ENCODE measurements at regions not wholly inside any gene's neighbourhood (a gene's known extent, or its start where the extent isn't known, plus 50 kb on each side); places are given as distances from the start of the nearest gene placed in this dataset.

DNA sequence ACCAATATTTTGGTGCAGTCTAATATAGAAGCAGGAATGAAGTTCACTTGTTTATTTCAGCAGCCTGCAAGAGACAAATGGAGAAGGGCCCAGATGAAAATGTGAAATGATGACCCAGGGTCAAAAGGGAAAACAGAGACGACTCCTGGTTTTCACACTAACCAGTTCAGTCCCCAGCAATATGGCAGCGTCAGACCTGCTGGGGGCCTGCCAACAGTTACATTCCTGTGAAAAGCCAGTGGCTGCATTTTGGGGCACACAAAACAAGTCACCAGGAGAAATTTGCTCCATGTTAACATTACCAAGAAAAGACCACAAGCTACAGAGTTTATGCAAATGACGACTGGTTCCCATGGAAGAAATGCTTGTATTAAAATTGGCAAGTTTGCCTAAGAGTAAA lies 80.2 kb downstream of the CCDC34 start:
- DNase-seq (ENCODE audit: extremely low read depth in 1 of 4, low spot score in 3 of 4) (peak in 2 of 4 experiments; percentile 17 to 21), ATAC-seq (peak; percentile 65), FAIRE-seq (peak; percentile 61)
- H3K36me3 ChIP-seq (ENCODE audit: control insufficient read depth, insufficient read depth, low read length) = no peaks in the 10 kb centered on the region
- no peaks in the 10 kb centered on the region for H3K9me1 ChIP-seq (ENCODE audit: control insufficient read depth, insufficient read depth, low read length)
- BruUV-seq (replicated peaks) = no TSS peak
- no peaks in the 10 kb centered on the region for H3K27me3 ChIP-seq (ENCODE audit: control insufficient read depth in 2 of 2, insufficient read depth in 2 of 2, low read length in 2 of 2)
- H2AFZ ChIP-seq (ENCODE audit: low read depth, low read length) = peak overlapping the region; percentile 74
- no peak overlapping the region for H3K27ac ChIP-seq (ENCODE audit: extremely low read depth, low read depth, low read length)
- in situ Hi-C loops (cut with MboI) (no loop called here), intact Hi-C loops (cut with micrococcal nuclease) (no loop called here)
- ChIA-PET POLR2A (interaction anchor here (0.7 to 1.1 kb wide), 4 partner anchors 9 to 124 kb away, joined by 3 to 5 read pairs (median 3); no protein-coding TSS in a partner anchor), CTCF (ENCODE audit: low intra/inter-chr PET ratio) (no interaction called here)
- TF ChIP-seq NFIC (IDR thresholded peaks at IDR 0.05) (peak; percentile 46), MCM5 (IDR thresholded peaks at IDR 0.05; ENCODE audit: low read depth) (no peak)
- no peak overlapping the region for H3K9ac ChIP-seq (ENCODE audit: insufficient read depth in 1 of 2, low read depth in 2 of 2, low read length in 2 of 2)
- no peak overlapping the region for H3K4me3 ChIP-seq
- H4K20me1 ChIP-seq (replicated peaks; ENCODE audit: control insufficient read depth, insufficient read depth, low read length) = no peaks in the 10 kb centered on the region
- H3K4me2 ChIP-seq (ENCODE audit: insufficient read depth, low read length) = no peak overlapping the region
- WGBS (ENCODE audit: insufficient coverage, low coverage, missing lambda C conversion rate) = 8% methylated on average over 3 of the region's 3 CpGs
- H3K9me3 ChIP-seq (replicated peaks; ENCODE audit: control insufficient read depth, insufficient read depth, low read depth, low read length) = no peaks in the 10 kb centered on the region
- H3K4me1 ChIP-seq (replicated peaks in 1 of 2; ENCODE audit: control insufficient read depth in 2 of 2, insufficient read depth in 2 of 2, low read length in 2 of 2) = no peaks in the 10 kb centered on the region; a peak in 2 of 5 replicates
- no peaks in the 10 kb centered on the region for H3K79me2 ChIP-seq (ENCODE audit: control insufficient read depth, insufficient read depth, low read length)

GRCh38 chr11:27281740-27282590 lies 81.0 kb downstream of the CCDC34 start:
- in situ Hi-C loops (cut with MboI) (no loop called here), intact Hi-C loops (cut with micrococcal nuclease) (no loop called here)
- Histone ChIP-seq H3K9ac (ENCODE audit: insufficient read depth in 1 of 2, low read depth in 2 of 2, low read length in 2 of 2) (no peak overlapping the region), H3K4me1 (replicated peaks in 1 of 2; ENCODE audit: control insufficient read depth in 2 of 2, insufficient read depth in 2 of 2, low read length in 2 of 2) (no peaks in the 10 kb centered on the region; a peak in 2 of 5 replicates), H3K27ac (ENCODE audit: extremely low read depth, low read depth, low read length) (no peak overlapping the region), H3K36me3 (ENCODE audit: control insufficient read depth, insufficient read depth, low read length) (no peaks in the 10 kb centered on the region), H3K27me3 (ENCODE audit: control insufficient read depth in 2 of 2, insufficient read depth in 2 of 2, low read length in 2 of 2) (no peaks in the 10 kb centered on the region), H3K9me3 (replicated peaks; ENCODE audit: control insufficient read depth, insufficient read depth, low read depth, low read length) (no peaks in the 10 kb centered on the region), H3K4me3 (no peak overlapping the region), H3K79me2 (ENCODE audit: control insufficient read depth, insufficient read depth, low read length) (no peaks in the 10 kb centered on the region), H3K9me1 (ENCODE audit: control insufficient read depth, insufficient read depth, low read length) (no peaks in the 10 kb centered on the region), H2AFZ (ENCODE audit: low read depth, low read length) (peak overlapping the region; percentile 69), H4K20me1 (replicated peaks; ENCODE audit: control insufficient read depth, insufficient read depth, low read length) (no peaks in the 10 kb centered on the region), H3K4me2 (ENCODE audit: insufficient read depth, low read length) (no peak overlapping the region)
- DNase-seq (ENCODE audit: extremely low read depth in 1 of 4, low spot score in 3 of 4) = no peak
- ChIA-PET POLR2A (interaction anchor here (0.9 to 1.1 kb wide), 2 partner anchors 10 to 12 kb away, joined by 3 to 5 read pairs; no protein-coding TSS in a partner anchor), CTCF (ENCODE audit: low intra/inter-chr PET ratio) (no interaction called here)
- BruUV-seq (replicated peaks) = no TSS peak
- 10% methylated on average over 9 of the region's 9 CpGs for WGBS (ENCODE audit: insufficient coverage, low coverage, missing lambda C conversion rate)
- peak; percentile 61 for ATAC-seq
- FAIRE-seq = peak; percentile 40
- TF ChIP-seq ZBTB9 (CRISPR knock-in tag; IDR thresholded peaks at IDR 0.05) (no peak), ZNF184 (CRISPR knock-in tag; IDR thresholded peaks at IDR 0.05) (no peak), TAL1 (IDR thresholded peaks at IDR 0.05) (no peak)

All from K562 (cell line).